Astrocyte (in vitro differentiated cells and primary cell): ENCODE measurements at regions not wholly inside any gene's neighbourhood (a gene's known extent, or its start where the extent isn't known, plus 50 kb on each side); places are given as distances from the start of the nearest gene placed in this dataset.

ENCODE experiments used
- DNase-seq: peaks from one replicate; pipeline ENCODE4 v3.0.0-alpha.2; 2010; ENCODE audit warnings: low read depth
- FAIRE-seq: peaks from 2 replicates; lab custom pipeline; 2011; peaks lifted over from hg19 to GRCh38; lab: Jason Lieb, UNC
- H2AFZ ChIP-seq: 2 replicates; pipeline ENCODE4 v1.6.0; 2012; ENCODE audit warnings: low read depth, low read length, inconsistent platforms
- H3K27ac ChIP-seq: 2 replicates; pipeline ENCODE4 v1.5.1; 2011; ENCODE audit warnings: low read depth, low read length, inconsistent platforms
- H3K27me3 ChIP-seq: 2 replicates; pipeline ENCODE4 v1.6.0; 2011; ENCODE audit warnings: low read length, inconsistent platforms; ENCODE audit not compliant: insufficient read depth
- H3K36me3 ChIP-seq: 2 replicates; pipeline ENCODE4 v1.5.1; 2011; ENCODE audit warnings: low read length, inconsistent platforms; ENCODE audit not compliant: insufficient read depth
- H3K4me1 ChIP-seq: 2 replicates; pipeline ENCODE4 v1.5.1; 2011; ENCODE audit warnings: low read length, inconsistent platforms; ENCODE audit not compliant: insufficient read depth
- H3K4me2 ChIP-seq: 2 replicates; pipeline ENCODE4 v1.6.0; 2012; ENCODE audit warnings: low read length, inconsistent platforms
- H3K4me3 ChIP-seq: 2 replicates; pipeline ENCODE4 v1.5.1; 2011; ENCODE audit warnings: low read depth, mild to moderate bottlenecking, low read length, inconsistent platforms; ENCODE audit not compliant: insufficient read depth
- H3K79me2 ChIP-seq: 2 replicates; pipeline ENCODE4 v1.6.0; 2012; ENCODE audit warnings: mild to moderate bottlenecking, low read length, inconsistent platforms; ENCODE audit not compliant: insufficient read depth
- H3K9ac ChIP-seq: 2 replicates; pipeline ENCODE4 v1.6.0; 2012; ENCODE audit warnings: mild to moderate bottlenecking, low read length, inconsistent platforms
- H3K9me3 ChIP-seq: 2 replicates; pipeline ENCODE4 v1.5.1; 2012; ENCODE audit warnings: low read depth, mild to moderate bottlenecking, low read length, inconsistent platforms; ENCODE audit not compliant: insufficient read depth
- H4K20me1 ChIP-seq: 2 replicates; pipeline ENCODE4 v1.6.0; 2012; ENCODE audit warnings: low read length, inconsistent platforms; ENCODE audit not compliant: insufficient read depth
- H3K27ac Mint-ChIP-seq: one replicate; pipeline ENCODE4 v1.8.0; 2021; ENCODE audit warnings: mild to moderate bottlenecking, mixed read lengths; ENCODE audit not compliant: unreplicated experiment
- H3K27me3 Mint-ChIP-seq: one replicate; pipeline ENCODE4 v1.8.0; 2021; ENCODE audit warnings: low read depth, mixed read lengths; ENCODE audit not compliant: unreplicated experiment
- H3K36me3 Mint-ChIP-seq: one replicate; pipeline ENCODE4 v1.8.0; 2021; ENCODE audit warnings: low read depth, mixed read lengths; ENCODE audit not compliant: unreplicated experiment
- H3K4me1 Mint-ChIP-seq: one replicate; pipeline ENCODE4 v1.8.0; 2021; ENCODE audit warnings: low read depth, mixed read lengths; ENCODE audit not compliant: unreplicated experiment
- H3K4me3 Mint-ChIP-seq: one replicate; pipeline ENCODE4 v1.8.0; 2021; ENCODE audit warnings: mild to moderate bottlenecking, moderate library complexity, mixed read lengths; ENCODE audit not compliant: unreplicated experiment
- H3K9me3 Mint-ChIP-seq: one replicate; pipeline ENCODE4 v1.8.0; 2021; ENCODE audit warnings: mild to moderate bottlenecking, mixed read lengths; ENCODE audit not compliant: unreplicated experiment
- EZH2 ChIP-seq: IDR thresholded peaks from 2 replicates; pipeline ENCODE4 v1.6.1; 2012; ENCODE audit warnings: mild to moderate bottlenecking, low read length, inconsistent platforms; ENCODE audit not compliant: insufficient read depth
- TF ChIP-seq, protein P1 (sequence below): IDR thresholded peaks from 2 replicates; pipeline ENCODE4 v1.5.1; 2011; ENCODE audit warnings: low read depth, mild to moderate bottlenecking, inconsistent platforms, low read length, moderate library complexity; ENCODE audit not compliant: insufficient read depth

DNA sequence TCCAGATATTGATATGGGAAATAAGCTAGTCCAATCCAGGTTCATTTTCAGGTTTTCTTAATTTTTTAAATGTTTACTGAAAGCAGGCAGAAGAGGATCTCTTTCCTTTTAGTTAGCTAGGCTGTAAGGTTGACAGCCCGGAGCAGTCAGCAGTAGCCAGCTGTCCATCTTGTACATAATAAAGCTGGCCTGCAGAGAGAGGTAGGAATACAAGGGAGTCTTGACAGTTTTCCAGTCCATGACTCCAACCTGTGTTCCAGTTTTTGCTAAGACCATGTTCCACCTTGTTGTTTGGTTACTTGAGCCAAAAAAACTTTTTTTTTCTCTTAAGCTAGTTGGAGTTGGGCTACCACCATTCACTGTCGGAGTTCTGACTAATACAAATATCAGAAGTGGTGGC lies 402.7 kb upstream of the TEX13C start:
- Histone ChIP-seq H2AFZ (no peak overlapping the region), H3K4me3 (no peak overlapping the region), H3K36me3 (no peaks in the 10 kb centered on the region), H3K79me2 (no peaks in the 10 kb centered on the region), H3K27ac (no peak overlapping the region), H3K4me1 (no peaks in the 10 kb centered on the region), H3K4me2 (no peak overlapping the region), H3K9ac (no peak overlapping the region), H3K9me3 (no peaks in the 10 kb centered on the region), H3K27me3 (no peaks in the 10 kb centered on the region), H4K20me1 (no peaks in the 10 kb centered on the region)
- DNase-seq = no peak
- no peaks in the 10 kb centered on the region for H3K27me3 Mint-ChIP-seq
- H3K27ac Mint-ChIP-seq = no peak overlapping the region
- H3K36me3 Mint-ChIP-seq = no peaks in the 10 kb centered on the region
- no peak for FAIRE-seq
- TF ChIP-seq, protein P1, sequence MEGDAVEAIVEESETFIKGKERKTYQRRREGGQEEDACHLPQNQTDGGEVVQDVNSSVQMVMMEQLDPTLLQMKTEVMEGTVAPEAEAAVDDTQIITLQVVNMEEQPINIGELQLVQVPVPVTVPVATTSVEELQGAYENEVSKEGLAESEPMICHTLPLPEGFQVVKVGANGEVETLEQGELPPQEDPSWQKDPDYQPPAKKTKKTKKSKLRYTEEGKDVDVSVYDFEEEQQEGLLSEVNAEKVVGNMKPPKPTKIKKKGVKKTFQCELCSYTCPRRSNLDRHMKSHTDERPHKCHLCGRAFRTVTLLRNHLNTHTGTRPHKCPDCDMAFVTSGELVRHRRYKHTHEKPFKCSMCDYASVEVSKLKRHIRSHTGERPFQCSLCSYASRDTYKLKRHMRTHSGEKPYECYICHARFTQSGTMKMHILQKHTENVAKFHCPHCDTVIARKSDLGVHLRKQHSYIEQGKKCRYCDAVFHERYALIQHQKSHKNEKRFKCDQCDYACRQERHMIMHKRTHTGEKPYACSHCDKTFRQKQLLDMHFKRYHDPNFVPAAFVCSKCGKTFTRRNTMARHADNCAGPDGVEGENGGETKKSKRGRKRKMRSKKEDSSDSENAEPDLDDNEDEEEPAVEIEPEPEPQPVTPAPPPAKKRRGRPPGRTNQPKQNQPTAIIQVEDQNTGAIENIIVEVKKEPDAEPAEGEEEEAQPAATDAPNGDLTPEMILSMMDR = no peak
- no peak for TF ChIP-seq EZH2
- H3K9me3 Mint-ChIP-seq = no peaks in the 10 kb centered on the region
- H3K4me3 Mint-ChIP-seq = no peak overlapping the region
- no peaks in the 10 kb centered on the region for H3K4me1 Mint-ChIP-seq

DNA sequence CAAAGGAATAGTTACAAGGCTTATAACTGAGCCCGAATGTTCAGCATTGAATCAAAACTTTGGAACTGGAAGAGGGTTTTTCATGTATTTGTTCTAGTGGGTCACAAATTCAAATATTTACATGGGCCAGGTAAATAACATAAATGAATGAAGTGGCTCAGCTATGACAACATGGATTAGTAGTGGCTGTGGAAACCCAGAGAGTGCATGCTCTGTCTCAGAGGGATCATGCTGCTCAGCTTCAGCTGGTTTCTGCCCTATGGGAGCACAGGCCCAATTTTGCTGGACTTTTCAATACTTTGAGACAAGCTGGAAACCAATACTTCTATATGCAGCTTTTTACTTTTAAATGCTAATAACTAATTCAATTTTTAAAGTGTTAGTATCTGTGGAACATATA lies 394.0 kb upstream of the TEX13C start:
- Histone ChIP-seq H3K36me3 (no peaks in the 10 kb centered on the region), H3K79me2 (no peaks in the 10 kb centered on the region), H4K20me1 (no peaks in the 10 kb centered on the region), H3K9me3 (no peaks in the 10 kb centered on the region), H3K4me3 (no peak overlapping the region), H3K9ac (no peak overlapping the region), H3K27me3 (no peaks in the 10 kb centered on the region), H3K4me1 (no peaks in the 10 kb centered on the region), H2AFZ (no peak overlapping the region), H3K27ac (no peak overlapping the region), H3K4me2 (no peak overlapping the region)
- no peaks in the 10 kb centered on the region for H3K36me3 Mint-ChIP-seq
- DNase-seq (no peak), FAIRE-seq (peak; percentile 76)
- no peak overlapping the region for H3K27ac Mint-ChIP-seq
- H3K27me3 Mint-ChIP-seq = no peaks in the 10 kb centered on the region
- no peak overlapping the region for H3K4me3 Mint-ChIP-seq
- TF ChIP-seq EZH2 = no peak
- H3K4me1 Mint-ChIP-seq = no peaks in the 10 kb centered on the region
- H3K9me3 Mint-ChIP-seq = no peaks in the 10 kb centered on the region

DNA sequence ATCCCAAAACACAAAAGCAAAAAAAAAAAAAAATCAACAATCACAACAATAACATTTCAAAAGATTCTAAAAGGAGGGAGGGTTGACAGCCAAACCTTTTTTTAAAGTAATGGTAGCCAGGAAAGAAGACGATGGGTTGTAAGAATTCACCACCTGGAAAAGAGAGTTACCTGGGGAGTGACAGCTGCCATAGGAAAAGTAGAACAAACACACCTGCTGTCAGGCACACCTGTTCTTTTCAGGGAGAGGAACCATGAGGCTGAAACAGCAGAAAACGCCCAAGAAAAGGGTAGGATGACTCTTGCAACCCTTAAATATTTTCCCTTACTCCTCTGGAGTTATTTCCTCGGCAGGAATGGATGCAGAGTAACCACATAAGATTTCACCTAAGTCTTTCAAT lies 388.4 kb upstream of the TEX13C start:
- H3K4me2 ChIP-seq = no peak overlapping the region
- H3K27me3 ChIP-seq = no peaks in the 10 kb centered on the region
- H2AFZ ChIP-seq = no peak overlapping the region
- Mint-ChIP-seq H3K9me3 (no peaks in the 10 kb centered on the region), H3K36me3 (no peaks in the 10 kb centered on the region), H3K4me1 (no peaks in the 10 kb centered on the region), H3K27me3 (no peaks in the 10 kb centered on the region), H3K4me3 (no peak overlapping the region), H3K27ac (no peak overlapping the region)
- no peaks in the 10 kb centered on the region for H3K36me3 ChIP-seq
- TF ChIP-seq EZH2 = no peak
- TF ChIP-seq, protein P1 = no peak
- no peaks in the 10 kb centered on the region for H3K4me1 ChIP-seq
- DNase-seq (no peak), FAIRE-seq (peak; percentile 43)
- H3K9ac ChIP-seq = no peak overlapping the region
- no peak overlapping the region for H3K4me3 ChIP-seq
- no peaks in the 10 kb centered on the region for H4K20me1 ChIP-seq
- H3K9me3 ChIP-seq = no peaks in the 10 kb centered on the region
- no peak overlapping the region for H3K27ac ChIP-seq
- no peaks in the 10 kb centered on the region for H3K79me2 ChIP-seq
